H9 (cell line): ENCODE measurements at regions not wholly inside any gene's neighbourhood (a gene's known extent, or its start where the extent isn't known, plus 50 kb on each side); places are given as distances from the start of the nearest gene placed in this dataset.

Experiments
- DNase-seq: peaks from one replicate; pipeline ENCODE4 v3.0.0-alpha.2; 2017
- H2AFZ ChIP-seq: one replicate; pipeline ENCODE4 v1.6.1; 2013; ENCODE audit warnings: mild to moderate bottlenecking, low read length, control low read depth, moderate library complexity
- H2AK5ac ChIP-seq: 2 replicates; pipeline ENCODE4 v1.6.1; 2013; ENCODE audit warnings: low read length, control low read depth, mixed read lengths; ENCODE audit not compliant: insufficient read length
- H2BK120ac ChIP-seq: one replicate; pipeline ENCODE4 v1.6.1; 2013; ENCODE audit warnings: low read depth, mild to moderate bottlenecking, low read length, control low read depth, inconsistent platforms; ENCODE audit not compliant: poor library complexity, severe bottlenecking
- H2BK12ac ChIP-seq: 2 replicates; pipeline ENCODE4 v1.6.1; 2013; ENCODE audit warnings: low read length, control low read depth, mixed read lengths, low read depth; ENCODE audit not compliant: insufficient read length
- H2BK15ac ChIP-seq: 2 replicates; pipeline ENCODE4 v1.6.1; 2013; ENCODE audit warnings: low read depth, low read length, control low read depth
- H2BK20ac ChIP-seq: one replicate; pipeline ENCODE4 v1.6.1; 2013; ENCODE audit warnings: low read depth, mild to moderate bottlenecking, low read length, control low read depth, inconsistent platforms; ENCODE audit not compliant: poor library complexity, severe bottlenecking
- H2BK5ac ChIP-seq: 2 replicates; pipeline ENCODE4 v1.6.1; 2013; ENCODE audit warnings: low read length, control low read depth, mixed read lengths; ENCODE audit not compliant: insufficient read length
- H3K14ac ChIP-seq: 2 replicates; pipeline ENCODE4 v1.6.1; 2013; ENCODE audit warnings: low read length, control low read depth; ENCODE audit not compliant: insufficient read depth
- H3K18ac ChIP-seq: 2 replicates; pipeline ENCODE4 v1.6.1; 2013; ENCODE audit warnings: low read depth, mild to moderate bottlenecking, mixed read lengths, low read length, control low read depth; ENCODE audit not compliant: insufficient read length
- H3K23ac ChIP-seq: 2 replicates; pipeline ENCODE4 v1.6.1; 2013; ENCODE audit warnings: low read length, control low read depth, mixed read lengths, low read depth; ENCODE audit not compliant: insufficient read length
- H3K23me2 ChIP-seq: 2 replicates; pipeline ENCODE4 v1.6.1; 2013; ENCODE audit warnings: low read depth, mild to moderate bottlenecking, mixed read lengths, low read length, control low read depth; ENCODE audit not compliant: insufficient read length, poor library complexity, severe bottlenecking
- H3K27ac ChIP-seq: 2 replicates; pipeline ENCODE4 v1.5.1; 2013; ENCODE audit warnings: low read length, control low read depth, mixed read lengths, low read depth; ENCODE audit not compliant: insufficient read length
- H3K27me3 ChIP-seq: 2 replicates; pipeline ENCODE4 v1.6.1; 2013; ENCODE audit warnings: low read length, control low read depth, inconsistent platforms; ENCODE audit not compliant: insufficient read depth
- H3K4ac ChIP-seq: 2 replicates; pipeline ENCODE4 v1.6.1; 2013; ENCODE audit warnings: low read depth, mild to moderate bottlenecking, control low read depth, inconsistent platforms, low read length, moderate library complexity
- H3K4me1 ChIP-seq: 2 replicates; pipeline ENCODE4 v1.6.1; 2013; ENCODE audit warnings: low read length, control low read depth, inconsistent platforms; ENCODE audit not compliant: insufficient read depth
- H3K4me2 ChIP-seq: 2 replicates; pipeline ENCODE4 v1.6.1; 2013; ENCODE audit warnings: low read length, control low read depth, mixed read lengths; ENCODE audit not compliant: insufficient read length, insufficient read depth
- H3K56ac ChIP-seq: 2 replicates; pipeline ENCODE4 v1.6.1; 2013; ENCODE audit warnings: low read depth, mild to moderate bottlenecking, mixed read lengths, low read length, control low read depth; ENCODE audit not compliant: insufficient read length
- H3K79me1 ChIP-seq: 2 replicates; pipeline ENCODE4 v1.6.1; 2013; ENCODE audit warnings: low read depth, mild to moderate bottlenecking, moderate library complexity, low read length, control low read depth, inconsistent platforms; ENCODE audit not compliant: insufficient read depth, poor library complexity, severe bottlenecking
- H3K79me2 ChIP-seq: 2 replicates; pipeline ENCODE4 v1.6.1; 2013; ENCODE audit warnings: low read length, control low read depth, inconsistent platforms; ENCODE audit not compliant: insufficient read depth
- H3K9ac ChIP-seq: 2 replicates; pipeline ENCODE4 v1.6.1; 2013; ENCODE audit warnings: low read length, control low read depth, mixed read lengths; ENCODE audit not compliant: insufficient read length; ENCODE audit errors: extremely low read depth
- H3K9me3 ChIP-seq: one replicate; pipeline ENCODE4 v1.6.1; 2013; ENCODE audit warnings: low read depth, low read length, inconsistent platforms; ENCODE audit not compliant: control insufficient read depth
- H3T11ph ChIP-seq: one replicate; pipeline ENCODE4 v1.6.1; 2013; ENCODE audit warnings: mild to moderate bottlenecking, low read length, control low read depth, inconsistent platforms
- H4K20me1 ChIP-seq: one replicate; pipeline ENCODE4 v1.6.1; 2013; ENCODE audit not compliant: control insufficient read depth, insufficient read length, insufficient read depth
- H4K5ac ChIP-seq: 2 replicates; pipeline ENCODE4 v1.6.1; 2013; ENCODE audit warnings: low read depth, mild to moderate bottlenecking, mixed read lengths, low read length, control low read depth; ENCODE audit not compliant: insufficient read length
- H4K8ac ChIP-seq: replicated peaks from 2 replicates; pipeline ENCODE4 v1.6.1; 2013; ENCODE audit warnings: low read length, control low read depth, mixed read lengths, low read depth; ENCODE audit not compliant: insufficient read length
- H4K91ac ChIP-seq: 2 replicates; pipeline ENCODE4 v1.6.1; 2013; ENCODE audit warnings: low read depth, mild to moderate bottlenecking, moderate library complexity, mixed read lengths, low read length, control low read depth; ENCODE audit not compliant: insufficient read length
- H3K27ac Mint-ChIP-seq, 3 experiments: 2 replicates in 2 of 3; 3 replicates in 1 of 3; pipeline ENCODE4 v1.8.0; 2020 to 2021; ENCODE audit warnings: mixed read lengths in 3 of 3, mild to moderate bottlenecking in 1 of 3, moderate library complexity in 1 of 3
- H3K27me3 Mint-ChIP-seq: 2 replicates; pipeline ENCODE4 v1.8.0; 2021; ENCODE audit warnings: low read depth, mild to moderate bottlenecking, moderate library complexity, mixed read lengths
- H3K36me3 Mint-ChIP-seq, 3 experiments: 2 replicates in 2 of 3; 3 replicates in 1 of 3; pipeline ENCODE4 v1.8.0; 2020 to 2021; ENCODE audit warnings: low read depth in 3 of 3, mixed read lengths in 3 of 3; ENCODE audit not compliant: insufficient read depth in 1 of 3
- H3K4me1 Mint-ChIP-seq, 2 experiments: 2 replicates each; pipeline ENCODE4 v1.8.0; 2020; ENCODE audit warnings: mixed read lengths in 2 of 2
- H3K4me3 Mint-ChIP-seq, 2 experiments: 2 replicates in 1 of 2; 3 replicates in 1 of 2; pipeline ENCODE4 v1.8.0; 2020 to 2021; ENCODE audit warnings: mild to moderate bottlenecking in 2 of 2, mixed read lengths in 2 of 2, moderate library complexity in 1 of 2
- H3K9me3 Mint-ChIP-seq, 2 experiments: 2 replicates in 1 of 2; 3 replicates in 1 of 2; pipeline ENCODE4 v1.8.0; 2020; ENCODE audit warnings: mild to moderate bottlenecking in 2 of 2, mixed read lengths in 2 of 2, moderate library complexity in 1 of 2
- CTCF ChIP-seq: fragments of 200-600 bp; sonication (generic); conservative IDR thresholded peaks from 3 replicates; pipeline ENCODE4 v1.8.0; 2021; ENCODE audit warnings: antibody characterized with exemption, mild to moderate bottlenecking
- WGBS: extraction: QIAGEN DNeasy Blood & Tissue Kit; methylation state at CpG from one replicate; pipeline ENCODE4 v1.1.7; 2013; ENCODE audit warnings: missing lambda C conversion rate, low lambda C conversion rate, mixed read lengths; ENCODE audit not compliant: insufficient read length; ENCODE audit errors: extremely low coverage; 5-methylcytosine and 5-hydroxymethylcytosine counted together

GRCh38 chr2:59900728-59901452, 652.6 kb downstream of the BCL11A start:
- Mint-ChIP-seq H3K27me3 (no peaks in the 10 kb centered on the region), H3K4me3 (no peak overlapping the region), H3K4me1 (peaks cover 4 to 7% of the 10 kb centered on the region in 2 experiments; a peak in 2 of 4 replicates), H3K27ac (no peak overlapping the region), H3K36me3 (no peaks in the 10 kb centered on the region), H3K9me3 (no peaks in the 10 kb centered on the region)
- H2BK15ac ChIP-seq = no peak overlapping the region
- WGBS = no CpG with 5 or more reads among the region's 6 CpGs
- H2BK120ac ChIP-seq = no peak overlapping the region
- H3K4me2 ChIP-seq = no peak overlapping the region
- no peak for DNase-seq
- no peak overlapping the region for H4K8ac ChIP-seq
- no peak overlapping the region for H2BK20ac ChIP-seq
- no peak overlapping the region for H3K4ac ChIP-seq
- H3K9me3 ChIP-seq = no peaks in the 10 kb centered on the region
- H3K4me1 ChIP-seq = no peaks in the 10 kb centered on the region
- no peak overlapping the region for H2BK5ac ChIP-seq
- no peak overlapping the region for H3K9ac ChIP-seq
- no peak overlapping the region for H3K18ac ChIP-seq
- H3K27me3 ChIP-seq = no peaks in the 10 kb centered on the region
- no peak overlapping the region for H3T11ph ChIP-seq
- H4K91ac ChIP-seq = no peak overlapping the region
- H3K27ac ChIP-seq = no peak overlapping the region
- no peak overlapping the region for H3K56ac ChIP-seq
- no peak overlapping the region for H2AK5ac ChIP-seq
- H2AFZ ChIP-seq = no peak overlapping the region
- H3K79me1 ChIP-seq = no peaks in the 10 kb centered on the region
- H3K23me2 ChIP-seq = no peaks in the 10 kb centered on the region
- H4K5ac ChIP-seq = no peak overlapping the region
- H3K23ac ChIP-seq = no peak overlapping the region
- H3K79me2 ChIP-seq = no peaks in the 10 kb centered on the region
- H4K20me1 ChIP-seq = no peaks in the 10 kb centered on the region
- no peak overlapping the region for H2BK12ac ChIP-seq
- H3K14ac ChIP-seq = no peak overlapping the region
- TF ChIP-seq CTCF = no peak
